ENCODE measurements at regions not wholly inside any gene's neighbourhood (a gene's known extent, or its start where the extent isn't known, plus 50 kb on each side); places are given as distances from the start of the nearest gene placed in this dataset.

GRCh38 chr3:159922861-159923312 lies 65.7 kb upstream of the IL12A start:
- no peak for DNase-seq

DNA sequence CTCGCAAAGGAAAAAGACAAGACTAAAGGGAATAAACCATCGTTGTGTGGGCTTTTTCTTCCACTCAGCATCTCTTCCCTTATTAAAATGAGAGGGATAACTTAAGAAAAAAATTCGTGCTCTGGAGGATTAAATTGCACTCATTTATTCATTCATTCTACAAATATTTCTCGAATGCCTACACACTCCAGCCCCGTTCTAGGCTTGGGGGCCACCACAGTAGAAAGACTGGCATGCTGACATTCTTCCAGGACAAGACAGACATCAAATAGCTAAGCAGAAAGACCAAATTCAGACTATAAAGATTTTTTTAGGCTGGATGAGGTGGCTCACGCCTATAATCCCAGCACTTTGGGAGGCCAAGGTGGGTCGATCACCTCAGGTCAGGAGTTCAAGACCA lies 65.3 kb upstream of the IL12A start:
- no peak for DNase-seq

- no peak for DNase-seq
These were observed 64.7 kb upstream of the IL12A start for GRCh38 chr3:159923956-159924355.

DNA sequence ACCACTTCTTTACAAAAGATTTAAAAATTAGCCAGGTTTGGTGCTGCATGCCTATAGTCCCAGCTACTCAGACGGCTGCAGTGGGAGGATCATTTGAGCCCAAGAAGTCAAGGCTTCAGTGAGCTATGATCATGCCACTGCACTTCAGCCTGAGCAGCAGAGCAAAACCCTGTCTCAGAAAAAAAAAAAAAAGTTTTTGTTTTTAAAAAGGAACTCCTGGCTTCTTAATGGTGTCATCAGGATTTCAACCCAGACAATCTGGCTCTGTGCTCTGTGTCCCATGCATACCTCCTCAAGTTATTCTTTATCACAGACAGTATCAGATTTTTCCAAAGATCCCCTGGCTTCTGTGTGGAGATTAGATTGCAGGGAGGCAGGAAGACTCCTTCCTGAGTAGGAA lies 64.2 kb upstream of the IL12A start:
- DNase-seq, result no peak

- no peak for DNase-seq
These were observed 63.4 kb upstream of the IL12A start for GRCh38 chr3:159925248-159925647.

GRCh38 chr3:159926573-159926972 lies 62.1 kb upstream of the IL12A start:
- DNase-seq, result no peak

GRCh38 chr3:159928071-159928491 lies 60.6 kb upstream of the IL12A start:
- no peak for DNase-seq

GRCh38 chr3:159928666-159929065 lies 60.0 kb upstream of the IL12A start:
- DNase-seq, result no peak

GRCh38 chr3:159929171-159930141 lies 59.2 kb upstream of the IL12A start:
- no peak for DNase-seq

- no peak for DNase-seq
These were observed 54.4 kb upstream of the IL12A start for GRCh38 chr3:159934216-159934615.

GRCh38 chr3:159936541-159936940 lies 52.1 kb upstream of the IL12A start:
- DNase-seq, result no peak

GRCh38 chr3:159937561-159938166 lies 51.0 kb upstream of the IL12A start:
- no peak for DNase-seq

GRCh38 chr3:159938714-159939113 lies 49.9 kb upstream of the IL12A start:
- DNase-seq, result no peak
